NCI-H748 (cell line): ENCODE measurements at regions not wholly inside any gene's neighbourhood (a gene's known extent, or its start where the extent isn't known, plus 50 kb on each side); places are given as distances from the start of the nearest gene placed in this dataset.
A peak's percentile ranks its signal among the peaks of the same experiment; 100 is the strongest.

ENCODE experiments used
- DNase-seq: peaks from one replicate; lab custom pipeline; 2025; ENCODE audit not compliant: unreplicated experiment; lab: John Stamatoyannopoulos, UW

DNA sequence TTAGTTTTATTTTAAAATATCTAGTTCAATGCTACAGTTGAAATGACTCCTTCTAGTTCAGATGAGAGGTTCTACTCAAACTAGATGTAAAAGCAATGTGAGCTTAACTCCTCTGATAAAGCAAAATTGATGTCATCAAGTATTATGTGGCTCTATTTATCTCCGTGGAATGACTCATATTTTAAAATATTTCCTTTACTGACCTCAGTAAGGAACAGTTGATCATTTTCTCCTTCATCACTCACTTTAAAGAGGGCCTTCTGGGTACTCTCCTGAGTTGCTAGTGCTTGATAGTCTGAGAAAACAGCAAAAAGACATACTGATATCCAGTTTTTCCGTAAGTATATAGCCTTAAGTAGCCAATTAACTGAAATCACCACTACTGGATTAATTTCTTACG is 1099.3 kb downstream of the ROBO2 start:
- DNase-seq = no peak

DNA sequence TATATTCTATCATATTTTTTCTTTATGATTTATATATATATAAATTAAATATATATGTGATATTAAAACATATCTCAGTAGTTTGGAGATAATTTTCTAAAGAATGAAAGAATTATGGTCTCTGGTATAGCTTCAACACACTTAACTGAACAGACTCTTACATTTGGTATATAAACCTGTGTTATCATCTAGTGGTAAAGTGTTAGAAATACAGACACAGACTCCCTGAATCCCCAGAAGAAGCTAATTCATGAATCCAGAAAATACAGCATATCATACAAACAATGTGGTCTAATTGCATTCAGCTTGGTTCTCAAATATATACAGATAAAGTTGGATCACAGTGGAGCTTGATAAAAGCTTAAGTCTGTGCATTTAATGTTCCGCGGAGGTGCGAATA is 1100.4 kb downstream of the ROBO2 start:
- no peak for DNase-seq

DNA sequence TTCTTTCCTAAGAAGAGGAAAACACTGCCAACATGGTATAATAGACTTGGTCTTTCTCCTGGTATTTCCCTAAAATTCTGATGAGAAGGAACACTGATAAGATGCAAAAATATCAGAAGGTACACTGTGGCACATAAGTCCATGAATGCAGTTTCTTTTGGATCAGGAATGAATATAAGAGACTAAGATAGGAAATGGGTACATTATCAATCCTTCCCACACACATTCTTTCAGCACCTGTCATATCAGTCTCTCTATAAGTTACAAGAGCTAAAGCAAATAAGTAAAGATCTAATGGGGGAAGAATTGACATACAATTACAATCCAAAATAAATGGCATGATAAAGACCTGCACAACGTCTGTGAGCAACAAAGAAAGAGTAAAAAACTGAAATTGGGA is 1101.0 kb downstream of the ROBO2 start:
- DNase-seq = no peak

DNA sequence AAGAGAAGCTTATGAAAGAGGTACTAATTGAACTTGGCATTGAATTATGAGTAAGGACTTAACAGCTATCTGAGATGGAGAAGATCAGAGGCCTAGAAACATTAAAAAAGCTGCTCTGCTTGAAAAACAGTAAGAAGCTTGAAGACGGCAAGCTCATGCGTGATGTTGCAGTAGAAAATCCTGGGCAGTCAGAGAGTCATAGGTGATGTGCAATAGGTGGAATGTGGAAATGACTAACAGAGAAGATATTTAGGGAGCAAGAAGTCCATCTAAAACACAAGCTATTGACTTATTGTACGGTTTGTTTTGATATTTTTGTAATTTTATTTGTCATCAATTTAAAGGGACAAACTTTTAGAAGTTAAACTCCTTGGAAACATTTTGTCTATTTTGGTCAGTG is 1101.4 kb downstream of the ROBO2 start:
- no peak for DNase-seq

DNA sequence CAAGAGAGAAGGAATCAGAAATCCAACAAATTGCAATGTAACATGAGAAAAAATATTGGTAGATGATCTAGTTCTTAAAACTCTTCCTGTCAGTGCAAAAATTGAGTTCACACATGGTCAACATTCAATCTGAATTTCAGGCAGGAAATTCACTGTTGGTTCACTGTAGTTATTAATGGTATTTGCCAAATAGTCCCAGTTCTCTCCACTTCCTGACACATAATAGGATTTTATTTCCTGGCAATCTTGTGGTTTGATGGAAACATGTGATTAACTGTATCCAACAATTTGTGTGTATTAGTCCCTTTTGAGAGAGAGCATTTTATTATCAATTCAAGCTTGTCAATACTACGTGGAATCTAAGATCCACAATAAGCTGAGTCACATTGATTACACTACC is 1103.1 kb downstream of the ROBO2 start:
- no peak for DNase-seq

DNA sequence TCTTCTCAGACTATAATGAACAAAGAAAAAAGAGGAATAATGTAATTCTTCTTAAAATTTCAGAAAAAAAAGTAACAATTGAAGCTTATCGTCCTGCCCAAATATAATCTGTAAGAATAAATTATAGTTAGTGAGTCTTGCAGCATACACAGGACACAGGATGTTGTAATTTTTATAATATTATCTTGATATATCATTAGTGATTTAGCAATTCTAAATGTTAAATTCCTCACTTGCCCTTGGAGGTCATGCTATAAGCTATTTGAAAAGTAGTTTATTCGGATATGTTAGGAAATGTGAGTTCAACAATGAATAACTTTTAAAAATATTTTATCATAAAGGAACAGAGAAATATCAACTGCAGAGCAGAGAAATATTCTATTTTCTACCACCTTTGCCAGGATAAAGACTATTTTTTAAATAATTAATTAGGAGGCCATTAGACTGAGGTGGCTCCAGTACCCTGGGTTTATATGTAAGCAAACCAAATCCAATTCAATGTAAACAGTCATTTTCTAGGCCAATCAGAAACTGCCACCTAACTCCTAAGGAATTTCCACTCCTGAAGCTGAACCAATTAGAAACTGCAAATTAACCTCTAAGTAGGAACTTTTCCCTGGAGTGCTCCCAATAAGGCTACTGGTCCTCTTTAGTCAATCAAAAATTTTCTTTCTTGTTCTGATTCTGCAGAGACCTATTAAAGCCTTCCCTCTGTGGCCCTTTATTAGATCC is 1109.3 kb downstream of the ROBO2 start:
- no peak for DNase-seq

DNA sequence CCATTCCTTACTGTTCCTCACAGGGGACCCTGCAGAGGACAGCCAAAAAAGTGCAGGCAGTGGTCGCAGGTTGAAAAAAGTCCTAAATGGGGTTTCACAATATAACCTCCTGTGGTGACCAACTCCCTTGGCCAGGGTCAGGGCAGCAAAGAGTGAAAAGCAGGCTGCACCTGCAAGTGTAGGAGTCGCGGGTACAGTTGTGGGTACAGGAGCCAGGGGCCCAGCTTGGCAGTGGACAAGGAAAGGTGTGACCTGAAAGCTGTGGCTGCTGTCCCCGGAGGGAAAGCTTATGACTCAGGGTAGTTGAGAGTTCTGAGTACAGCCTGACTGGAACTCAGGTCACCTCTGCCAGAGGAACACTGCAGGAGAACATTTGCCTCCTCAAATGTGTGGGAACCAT is 1114.1 kb downstream of the ROBO2 start:
- no peak for DNase-seq

DNA sequence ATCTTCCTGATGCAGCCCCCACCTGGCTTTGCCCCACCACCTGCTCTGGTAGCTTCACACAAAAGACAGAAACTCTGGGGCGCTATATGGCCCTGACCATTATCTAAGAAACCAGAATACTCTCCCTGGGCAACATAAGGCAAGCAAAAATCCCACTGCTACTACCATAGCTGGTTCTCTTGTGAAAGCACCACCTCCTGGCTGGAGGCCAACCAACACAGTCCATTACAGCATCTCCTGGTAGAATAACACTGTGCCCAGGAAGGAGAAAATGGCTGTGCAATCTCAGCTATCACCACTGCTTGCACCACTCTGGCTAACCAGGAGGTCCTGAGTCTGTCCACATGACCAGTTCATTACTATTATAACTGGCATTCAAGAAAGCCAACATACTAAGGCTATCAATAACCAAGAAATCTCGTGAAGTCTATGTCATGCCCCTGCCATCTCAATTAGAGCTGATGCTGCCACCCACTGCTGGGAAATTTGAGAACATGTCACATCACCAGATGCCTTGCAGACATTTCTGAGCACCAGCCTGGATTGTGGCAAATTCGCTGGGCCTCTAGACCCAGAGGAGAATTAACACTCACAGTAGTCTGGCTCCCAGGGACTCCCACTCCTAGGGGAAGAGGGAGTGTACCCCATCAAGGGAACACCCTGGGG is 1114.8 kb downstream of the ROBO2 start:
- no peak for DNase-seq

DNA sequence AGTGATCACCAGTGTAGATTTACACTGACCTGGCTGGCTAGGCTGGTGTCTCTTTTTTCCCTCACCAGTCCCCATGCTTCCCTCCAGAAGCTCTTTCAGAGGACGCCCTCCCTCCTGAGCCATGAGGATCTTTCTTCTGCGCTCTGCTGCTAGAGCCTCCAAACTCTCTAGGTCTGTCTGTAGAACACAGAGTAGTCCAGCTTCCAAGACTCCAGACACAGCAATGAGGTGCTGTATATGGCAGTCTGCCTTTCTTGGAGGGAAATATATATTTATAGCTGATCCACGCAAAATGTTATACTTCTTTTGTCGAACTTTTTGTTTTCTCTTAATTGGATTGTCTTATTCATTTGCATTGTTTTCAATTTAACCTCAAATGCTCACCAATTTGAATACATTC is 1121.8 kb downstream of the ROBO2 start:
- no peak for DNase-seq

DNA sequence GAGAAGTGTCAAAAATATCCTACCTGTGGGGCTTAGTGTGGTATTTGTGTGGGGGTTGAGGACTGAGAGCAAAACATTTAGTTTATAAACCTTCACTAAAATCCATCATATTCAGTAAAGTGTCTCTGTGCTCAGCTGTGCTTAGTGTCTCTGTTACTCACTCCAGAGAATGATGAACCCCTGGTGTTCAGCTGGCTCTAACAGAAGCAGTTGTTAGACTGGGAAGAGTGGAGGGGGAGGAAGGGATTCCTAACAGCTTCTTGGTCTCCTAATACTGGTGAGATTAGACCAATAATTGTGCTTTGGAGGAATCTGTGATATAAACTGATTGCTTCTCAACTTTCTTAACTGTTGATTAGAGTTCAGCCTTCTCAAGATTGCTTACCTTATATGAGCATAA is 1123.5 kb downstream of the ROBO2 start:
- peak; percentile 17 for DNase-seq

DNA sequence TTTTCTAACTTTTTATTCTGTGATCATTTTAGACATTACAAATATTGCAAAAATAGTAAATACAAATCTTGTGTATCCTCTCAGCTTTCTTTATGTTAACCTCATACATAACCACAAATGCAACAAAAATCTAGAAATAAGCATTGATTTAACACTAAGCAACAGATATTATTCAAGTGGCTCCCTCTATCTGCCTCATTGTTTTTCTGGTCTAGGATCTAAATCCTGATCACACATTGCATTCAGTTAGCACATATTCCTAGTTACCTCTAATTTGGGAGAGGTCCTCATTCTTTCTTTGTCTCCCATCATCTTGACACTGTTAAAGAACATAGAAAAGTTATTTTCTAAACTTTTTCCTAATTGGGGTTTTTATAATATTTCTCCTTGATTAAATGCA is 1126.0 kb downstream of the ROBO2 start:
- DNase-seq = peak; percentile 22

DNA sequence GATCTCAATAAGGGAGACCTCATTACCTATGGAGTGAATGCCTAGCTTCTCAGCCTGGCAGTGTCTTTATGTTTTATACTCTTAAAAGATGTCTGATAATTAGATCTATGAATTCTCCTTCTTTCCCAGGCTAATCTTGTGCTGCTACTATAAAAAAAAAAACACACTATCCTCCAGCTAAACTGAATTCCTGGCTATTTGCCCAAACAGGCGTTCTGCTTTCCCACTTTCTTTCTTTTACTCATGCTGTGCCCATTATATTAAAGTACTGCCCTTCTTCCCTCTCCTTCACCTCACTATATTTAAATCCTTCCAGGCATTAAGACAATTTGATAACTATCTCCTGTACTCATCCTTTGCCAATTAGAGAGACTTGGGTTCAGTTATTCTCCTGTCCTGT is 1134.9 kb downstream of the ROBO2 start:
- peak; percentile 70 for DNase-seq

DNA sequence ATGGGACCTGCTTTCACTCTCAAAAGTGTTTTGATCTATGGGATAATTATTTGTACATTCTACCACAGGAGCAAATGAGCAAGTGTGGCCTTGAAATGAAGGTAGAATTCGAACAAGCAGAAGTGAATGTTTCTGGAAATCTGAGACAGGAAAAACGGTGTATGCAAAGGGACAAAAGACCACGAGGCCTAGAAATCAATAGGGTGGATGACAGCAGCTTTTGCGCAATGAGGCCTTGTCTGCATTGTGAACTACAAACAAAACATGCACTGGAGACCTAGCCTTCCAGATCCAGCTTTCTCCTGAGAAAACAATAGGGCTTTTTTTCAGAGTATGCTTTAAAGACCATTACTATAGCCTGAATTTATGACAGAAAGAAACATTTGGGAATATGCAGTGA is 1137.0 kb downstream of the ROBO2 start:
- DNase-seq = peak; percentile 40

DNA sequence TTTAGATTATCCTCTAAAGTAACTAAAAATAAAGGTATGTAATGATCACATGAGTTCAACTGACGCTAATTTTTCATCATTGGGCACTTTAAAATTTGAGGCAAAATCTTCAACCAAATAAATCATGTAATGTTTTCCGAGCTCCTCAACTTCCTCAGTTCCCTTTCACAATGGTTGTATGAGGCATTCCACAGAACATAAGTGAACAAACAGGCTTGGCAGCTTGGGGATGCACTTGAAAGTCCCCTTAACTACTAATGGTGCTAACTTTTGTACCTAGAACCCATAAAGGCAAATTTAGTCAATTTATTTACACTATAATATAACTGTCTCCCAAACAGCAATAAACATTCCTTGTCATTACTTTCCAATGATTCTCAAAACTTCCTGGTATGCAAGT is 1137.9 kb downstream of the ROBO2 start:
- no peak for DNase-seq

DNA sequence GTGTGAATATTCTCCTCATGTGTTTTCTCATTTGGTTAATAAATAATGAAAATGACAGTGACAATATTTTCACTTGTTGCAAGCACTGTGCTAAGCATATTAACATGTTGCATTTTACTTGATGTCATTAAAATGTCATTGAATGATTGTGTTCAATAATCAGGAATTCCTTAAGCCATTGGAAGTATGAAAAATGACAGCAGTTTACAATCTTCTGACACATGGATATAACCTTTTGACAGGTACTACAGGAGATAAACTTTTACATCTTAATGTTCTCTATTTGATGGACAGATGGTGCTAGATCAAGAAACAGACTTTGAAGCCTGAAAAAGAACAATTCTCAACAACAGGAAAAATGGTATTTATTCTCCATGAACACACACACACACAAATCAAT is 1138.3 kb downstream of the ROBO2 start:
- no peak for DNase-seq

DNA sequence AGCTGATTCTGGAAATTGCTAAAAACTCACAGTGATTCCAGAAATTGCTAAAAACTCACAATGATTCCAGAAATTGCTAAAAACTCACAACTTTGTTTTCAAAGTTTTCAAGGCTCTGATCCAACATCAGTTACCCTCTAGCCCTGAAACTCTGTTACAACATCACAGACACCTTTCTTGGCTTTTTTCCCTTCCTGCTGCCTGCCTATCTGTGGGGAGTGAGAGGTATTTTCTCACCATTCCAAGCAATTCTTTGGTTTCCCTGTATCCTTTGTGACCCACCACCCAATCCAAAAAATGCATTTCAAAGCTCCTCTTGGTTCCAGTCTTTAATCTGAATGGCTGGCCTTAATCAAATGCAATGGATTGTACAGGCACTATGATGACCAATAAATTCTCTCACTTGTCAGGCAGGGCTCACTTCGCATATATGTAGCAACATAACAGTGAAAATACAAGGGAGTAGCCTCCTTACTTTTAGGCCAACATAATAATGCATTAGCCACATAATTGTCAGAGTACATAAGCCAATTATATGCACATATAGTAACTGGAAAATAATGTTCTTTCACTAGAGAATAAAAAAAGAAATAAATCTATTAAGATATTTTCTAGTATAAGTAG is 1139.0 kb downstream of the ROBO2 start:
- no peak for DNase-seq

DNA sequence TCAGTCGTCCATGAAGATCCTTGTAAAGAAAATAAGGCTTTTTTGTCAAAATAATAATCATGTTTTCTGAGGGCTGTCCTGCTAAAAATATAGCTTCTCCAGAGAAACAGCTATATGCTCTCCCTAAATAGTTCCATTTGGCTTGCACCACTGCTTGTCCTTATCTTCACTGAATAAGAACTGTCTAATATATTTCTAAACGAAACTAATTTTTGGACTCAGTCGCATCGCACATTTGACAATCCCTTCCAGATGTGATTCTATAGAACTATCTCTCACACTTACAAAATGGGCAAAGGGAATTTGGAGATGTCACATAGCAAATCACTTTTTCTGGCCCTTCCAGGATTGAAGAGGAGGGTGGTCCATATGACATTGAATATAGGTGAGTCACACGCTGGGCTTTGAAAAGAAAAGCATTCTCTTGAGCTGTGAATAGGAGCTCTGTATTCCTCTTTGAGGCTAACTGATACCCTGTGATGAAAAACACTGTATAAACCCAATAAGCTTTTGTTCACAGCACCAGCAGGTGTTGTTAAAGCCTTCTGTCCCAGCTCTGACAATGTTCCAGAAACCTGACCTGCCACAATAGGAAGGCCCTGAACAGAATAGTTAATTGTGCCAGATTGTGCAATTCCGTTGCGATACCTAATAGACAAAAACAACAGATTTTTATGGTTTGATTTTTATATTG is 1144.2 kb downstream of the ROBO2 start:
- peak; percentile 96 for DNase-seq

DNA sequence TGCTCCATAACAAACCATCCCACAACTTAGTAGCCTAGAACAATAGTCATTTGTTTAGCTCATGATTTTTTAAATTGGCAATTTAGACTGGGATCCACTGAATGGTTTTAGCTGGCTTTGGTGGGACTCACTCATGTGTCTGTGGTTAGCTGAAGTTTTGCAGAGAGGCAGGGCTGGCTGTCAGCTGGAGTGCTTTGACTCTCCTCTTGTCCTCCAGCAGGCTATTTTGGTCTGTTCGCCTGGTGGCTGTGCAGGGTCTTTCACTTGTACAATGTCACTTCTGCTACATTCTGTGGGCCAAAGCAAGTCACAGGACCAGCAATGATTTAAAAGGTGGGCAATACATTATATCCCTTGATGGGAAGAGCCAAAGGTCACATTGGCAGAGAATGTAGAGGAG is 1146.5 kb downstream of the ROBO2 start:
- DNase-seq = no peak

DNA sequence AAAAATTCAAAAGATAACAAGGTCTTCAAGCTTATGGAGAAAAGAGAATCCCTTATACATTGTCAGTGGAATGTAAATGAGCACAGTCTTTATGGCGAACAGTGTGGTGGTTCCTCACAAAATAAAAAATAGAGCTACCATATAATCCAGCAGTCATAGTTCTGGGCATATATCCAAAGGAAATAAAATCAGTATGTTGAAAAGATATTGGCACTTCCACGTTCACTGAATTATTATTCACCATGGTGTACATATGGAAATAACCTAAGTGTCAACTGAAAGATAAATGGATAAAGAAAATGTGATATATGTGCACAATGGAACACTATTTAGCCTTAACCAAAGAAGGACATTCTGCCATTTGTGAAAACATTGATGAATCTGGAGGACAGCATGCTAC is 1161.2 kb downstream of the ROBO2 start:
- no peak for DNase-seq

DNA sequence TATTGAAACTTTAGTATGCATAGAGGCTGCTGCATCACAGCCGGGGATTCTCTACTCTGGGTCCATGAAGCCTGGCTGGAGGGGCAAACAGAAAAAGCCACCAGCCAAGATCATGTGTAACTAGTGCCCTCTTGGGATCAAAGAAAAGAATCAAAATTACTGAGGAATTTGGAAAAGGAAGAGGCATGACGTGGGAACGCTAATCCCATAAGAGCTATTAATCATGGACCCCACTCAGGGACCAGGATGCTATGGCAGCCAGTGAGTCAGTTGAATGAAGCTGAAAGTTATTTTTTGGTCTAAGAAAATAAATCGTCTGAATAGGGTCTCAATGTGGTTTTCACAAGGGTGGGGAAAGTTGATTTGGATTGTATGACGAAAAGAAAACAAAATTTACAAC is 1165.1 kb downstream of the ROBO2 start:
- peak; percentile 56 for DNase-seq

DNA sequence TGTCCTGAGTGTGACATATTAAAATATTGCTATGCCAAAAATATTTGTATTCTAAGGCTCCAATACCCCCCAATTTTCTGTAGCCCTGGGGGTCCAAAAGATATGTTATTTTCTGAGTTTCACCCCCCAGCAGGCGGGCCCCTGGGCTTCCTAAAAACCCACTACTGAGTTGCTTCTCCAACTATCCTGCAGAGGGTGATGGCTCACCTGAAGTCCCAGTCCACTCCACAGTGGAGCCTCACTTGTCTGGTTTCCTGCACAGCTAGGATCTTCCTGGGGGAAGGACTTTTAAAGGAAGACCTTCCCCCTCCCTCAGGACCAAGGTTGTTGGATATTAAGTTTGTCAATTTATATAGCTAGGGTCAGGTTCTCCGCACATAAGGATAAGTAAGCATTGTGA is 1181.4 kb downstream of the ROBO2 start:
- DNase-seq = no peak

DNA sequence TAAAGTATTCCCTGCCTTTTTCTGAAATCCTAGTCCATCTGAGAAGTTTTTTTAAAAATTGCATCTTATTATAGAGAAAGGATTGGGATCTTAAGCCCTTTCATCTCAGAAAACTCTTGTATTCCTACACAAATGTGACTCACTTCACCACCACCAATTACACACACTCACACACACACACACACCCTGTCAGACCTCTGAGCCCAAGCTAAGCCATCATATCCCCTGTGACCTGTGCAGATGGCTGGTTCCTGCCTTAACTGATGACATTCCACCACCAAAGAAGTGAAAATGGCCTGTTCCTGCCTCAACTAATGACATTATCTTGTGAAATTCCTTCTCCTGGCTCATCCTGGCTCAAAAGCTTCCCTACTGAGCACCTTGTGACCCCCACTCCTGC is 1181.9 kb downstream of the ROBO2 start:
- DNase-seq = no peak
